Stimulated activated naive CD4-positive, alpha-beta T cell treated with Interleukin-2 at 50 U/mL for 16 hours (primary cell): ENCODE measurements at regions not wholly inside any gene's neighbourhood (a gene's known extent, or its start where the extent isn't known, plus 50 kb on each side); places are given as distances from the start of the nearest gene placed in this dataset.

Source experiments
- DNase-seq: peaks from one replicate; lab custom pipeline; 2025; lab: John Stamatoyannopoulos, UW

- no peak for DNase-seq
These were observed 88.0 kb upstream of the IGF1R start for GRCh38 chr15:98560338-98560737.

- no peak for DNase-seq
These were observed 87.0 kb upstream of the IGF1R start for GRCh38 chr15:98561169-98561941.

GRCh38 chr15:98562331-98562937 lies 85.9 kb upstream of the IGF1R start:
- DNase-seq: no peak

GRCh38 chr15:98565566-98565965 lies 82.8 kb upstream of the IGF1R start:
- no peak for DNase-seq

- DNase-seq: no peak
These were observed 80.4 kb upstream of the IGF1R start for GRCh38 chr15:98567951-98568350.

- DNase-seq: no peak
These were observed 79.8 kb upstream of the IGF1R start for GRCh38 chr15:98568382-98569017.

- DNase-seq: no peak
These were observed 78.2 kb upstream of the IGF1R start for GRCh38 chr15:98570119-98570518.

- DNase-seq: no peak
These were observed 67.8 kb upstream of the IGF1R start for GRCh38 chr15:98580572-98580971.

- no peak for DNase-seq
These were observed 66.6 kb upstream of the IGF1R start for GRCh38 chr15:98581715-98582114.

- DNase-seq: no peak
These were observed 65.3 kb upstream of the IGF1R start for GRCh38 chr15:98582900-98583554.

GRCh38 chr15:98583771-98584430 lies 64.4 kb upstream of the IGF1R start:
- DNase-seq: no peak

- DNase-seq: no peak
These were observed 62.3 kb upstream of the IGF1R start for GRCh38 chr15:98586066-98586465.

- no peak for DNase-seq
These were observed 56.2 kb upstream of the IGF1R start for GRCh38 chr15:98592136-98592535.

GRCh38 chr15:98596131-98596530 lies 52.2 kb upstream of the IGF1R start:
- DNase-seq: no peak

- no peak for DNase-seq
These were observed 51.4 kb upstream of the IGF1R start for GRCh38 chr15:98596885-98597392.

GRCh38 chr15:98597666-98598065 lies 50.7 kb upstream of the IGF1R start:
- DNase-seq: no peak
